Cardiac fibroblast (primary cell): ENCODE measurements at regions not wholly inside any gene's neighbourhood (a gene's known extent, or its start where the extent isn't known, plus 50 kb on each side); places are given as distances from the start of the nearest gene placed in this dataset.

ENCODE experiments used
- DNase-seq, 2 donors: peaks; one replicate each; pipeline versions ENCODE4 v3.0.0 to v3.0.0-alpha.2; 2010; ENCODE audit warnings: low read depth in 2 of 2
- H3K4me3 ChIP-seq, 2 donors: replicated peaks in 1 of 2; 1 replicate in 1 of 2; 2 replicates in 1 of 2; pipeline ENCODE4 v1.5.1; 2011; ENCODE audit warnings: low read depth in 2 of 2, low read length in 2 of 2, mild to moderate bottlenecking in 2 of 2, moderate library complexity in 1 of 2
- CTCF ChIP-seq: IDR thresholded peaks from one replicate; pipeline ENCODE4 v1.5.1; 2011; ENCODE audit warnings: low read depth, mild to moderate bottlenecking, low read length, inconsistent platforms

- no peak overlapping the region for H3K4me3 ChIP-seq
Observed at GRCh38 chr4:56085275-56085674, 136.5 kb downstream of the CEP135 start.

GRCh38 chr4:56084851-56085250 lies 136.1 kb downstream of the CEP135 start:
- no peak for TF ChIP-seq CTCF
- no peak overlapping the region for H3K4me3 ChIP-seq
- DNase-seq: no peak

More at GRCh38 chr4:56085275-56085674, 136.5 kb downstream of the CEP135 start:
- no peak for TF ChIP-seq CTCF
- DNase-seq: no peak
